K562 (cell line): ENCODE measurements at regions not wholly inside any gene's neighbourhood (a gene's known extent, or its start where the extent isn't known, plus 50 kb on each side); places are given as distances from the start of the nearest gene placed in this dataset.

Source experiments
- BRD4 ChIP-seq: fragments of 200-600 bp; sonication (generic); IDR thresholded peaks from 2 replicates; pipeline ENCODE4 v1.6.1; 2017; ENCODE audit warnings: inconsistent platforms
- DACH1 ChIP-seq: fragments of 450-650 bp; IDR thresholded peaks from 2 replicates; pipeline ENCODE4 v1.6.1; 2018; ENCODE audit not compliant: partially characterized antibody
- FIP1L1 ChIP-seq: fragments of 200-400 bp; formaldehyde crosslinking; IDR thresholded peaks from 2 replicates; pipeline ENCODE4 v1.6.1; 2018; ENCODE audit warnings: mild to moderate bottlenecking, low read depth, low read length; ENCODE audit not compliant: poor library complexity, severe bottlenecking
- GTF2A2 ChIP-seq: IDR thresholded peaks from 2 replicates; pipeline ENCODE4 v1.6.1; 2016; ENCODE audit warnings: mild to moderate bottlenecking, missing genetic modification characterization, missing compliant biosample characterization
- RBBP5 ChIP-seq: fragments of 200-600 bp; sonication (generic); IDR thresholded peaks from 2 replicates; pipeline ENCODE4 v1.6.1; 2012; ENCODE audit warnings: borderline replicate concordance, mild to moderate bottlenecking, low read length, control low read depth, inconsistent platforms; ENCODE audit not compliant: insufficient read depth, poor library complexity, severe bottlenecking
- RFX5 ChIP-seq: IDR thresholded peaks from 2 replicates; pipeline ENCODE4 v1.6.1; 2011; ENCODE audit warnings: low read depth, mild to moderate bottlenecking, improper control_type of control experiment, low read length
- TCF3 ChIP-seq: sonication (generic); formaldehyde crosslinking; IDR thresholded peaks from 2 replicates; pipeline ENCODE4 v1.4.0; 2020; ENCODE audit warnings: mild to moderate bottlenecking, missing genetic modification reagents
- ZKSCAN1 ChIP-seq: fragments of 150-350 bp; IDR thresholded peaks from 2 replicates; pipeline ENCODE4 v1.6.1; 2016; ENCODE audit warnings: low read depth, low read length
- ZNF12 ChIP-seq: sonication (generic); formaldehyde crosslinking; IDR thresholded peaks from 2 replicates; pipeline ENCODE4 v1.4.0; 2020; ENCODE audit warnings: mild to moderate bottlenecking, missing genetic modification reagents
- ZNF224 ChIP-seq: sonication (generic); formaldehyde crosslinking; IDR thresholded peaks from 2 replicates; pipeline ENCODE4 v1.8.0; 2022; ENCODE audit warnings: mild to moderate bottlenecking, missing genetic modification reagents
- ZNF408 ChIP-seq: fragments of 250-450 bp; sonication (Bioruptor Pico); IDR thresholded peaks from 2 replicates; pipeline ENCODE4 v1.4.0; 2020; ENCODE audit warnings: low read depth, mild to moderate bottlenecking, moderate library complexity
- ZNF707 ChIP-seq: fragments of 250-450 bp; sonication (Bioruptor Pico); conservative IDR thresholded peaks from 2 replicates; pipeline ENCODE4 v1.8.0; 2022; ENCODE audit warnings: inconsistent platforms, mild to moderate bottlenecking, moderate library complexity
- ZNF76 ChIP-seq: fragments of 250-450 bp; sonication (Bioruptor Pico); IDR thresholded peaks from 2 replicates; pipeline ENCODE4 v1.4.0; 2020; ENCODE audit warnings: mild to moderate bottlenecking, moderate library complexity, borderline replicate concordance
- TF ChIP-seq, protein P1 (sequence below): sonication (generic); formaldehyde crosslinking; IDR thresholded peaks from 2 replicates; pipeline ENCODE4 v1.8.1; 2023; ENCODE audit warnings: mild to moderate bottlenecking, missing genetic modification reagents
- TF ChIP-seq, protein P2 (sequence below): fragments of 450-650 bp; IDR thresholded peaks from 2 replicates; pipeline ENCODE4 v1.6.1; 2017; ENCODE audit warnings: mild to moderate bottlenecking, moderate library complexity
- TF ChIP-seq, protein P3 (sequence below): sonication (generic); formaldehyde crosslinking; IDR thresholded peaks from 2 replicates; pipeline ENCODE4 v1.8.0; 2022; ENCODE audit warnings: mild to moderate bottlenecking, missing genetic modification reagents
- TF ChIP-seq, protein P4 (sequence below): fragments of 450-650 bp; formaldehyde crosslinking; IDR thresholded peaks from 2 replicates; pipeline ENCODE4 v1.4.0; 2020; ENCODE audit warnings: mild to moderate bottlenecking, mixed read lengths
- TF ChIP-seq, protein P5 (sequence below): sonication (generic); formaldehyde crosslinking; IDR thresholded peaks from 2 replicates; pipeline ENCODE4 v1.8.1; 2023; ENCODE audit warnings: mild to moderate bottlenecking, missing genetic modification reagents

DNA sequence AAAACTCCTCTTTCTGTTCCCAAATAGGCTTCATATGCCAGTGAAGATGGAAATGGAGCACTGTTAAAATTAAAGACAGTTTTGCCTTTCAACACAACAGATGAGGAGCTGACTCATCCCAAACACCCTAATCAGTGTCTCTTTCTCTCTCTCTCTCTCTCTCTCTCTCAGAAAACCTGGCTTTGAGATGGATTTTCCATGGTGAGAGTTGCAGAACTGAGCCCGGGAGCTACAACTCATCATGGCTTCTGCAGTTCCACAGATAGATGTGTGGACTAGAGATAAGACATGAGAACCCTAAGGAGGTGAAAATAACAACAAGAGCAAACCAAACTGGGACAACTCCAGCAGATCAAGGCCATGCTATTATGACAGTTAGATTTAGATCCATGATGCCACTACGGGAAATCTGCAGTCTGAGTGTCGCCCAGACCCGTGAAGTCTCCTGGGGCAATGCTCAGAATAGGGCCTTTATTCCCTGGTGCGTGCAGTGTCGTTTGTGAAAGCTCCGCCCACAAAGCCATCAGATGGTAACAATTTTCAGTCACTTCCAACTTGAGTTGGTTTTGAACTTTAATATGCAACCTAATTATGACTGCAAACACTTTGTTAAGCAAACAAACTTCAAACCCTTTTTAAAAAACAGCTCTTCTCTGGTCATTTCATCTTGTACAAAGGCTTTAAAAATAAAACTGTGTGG, 338.2 kb upstream of the PREP start (continued):
- TF ChIP-seq, protein P1, sequence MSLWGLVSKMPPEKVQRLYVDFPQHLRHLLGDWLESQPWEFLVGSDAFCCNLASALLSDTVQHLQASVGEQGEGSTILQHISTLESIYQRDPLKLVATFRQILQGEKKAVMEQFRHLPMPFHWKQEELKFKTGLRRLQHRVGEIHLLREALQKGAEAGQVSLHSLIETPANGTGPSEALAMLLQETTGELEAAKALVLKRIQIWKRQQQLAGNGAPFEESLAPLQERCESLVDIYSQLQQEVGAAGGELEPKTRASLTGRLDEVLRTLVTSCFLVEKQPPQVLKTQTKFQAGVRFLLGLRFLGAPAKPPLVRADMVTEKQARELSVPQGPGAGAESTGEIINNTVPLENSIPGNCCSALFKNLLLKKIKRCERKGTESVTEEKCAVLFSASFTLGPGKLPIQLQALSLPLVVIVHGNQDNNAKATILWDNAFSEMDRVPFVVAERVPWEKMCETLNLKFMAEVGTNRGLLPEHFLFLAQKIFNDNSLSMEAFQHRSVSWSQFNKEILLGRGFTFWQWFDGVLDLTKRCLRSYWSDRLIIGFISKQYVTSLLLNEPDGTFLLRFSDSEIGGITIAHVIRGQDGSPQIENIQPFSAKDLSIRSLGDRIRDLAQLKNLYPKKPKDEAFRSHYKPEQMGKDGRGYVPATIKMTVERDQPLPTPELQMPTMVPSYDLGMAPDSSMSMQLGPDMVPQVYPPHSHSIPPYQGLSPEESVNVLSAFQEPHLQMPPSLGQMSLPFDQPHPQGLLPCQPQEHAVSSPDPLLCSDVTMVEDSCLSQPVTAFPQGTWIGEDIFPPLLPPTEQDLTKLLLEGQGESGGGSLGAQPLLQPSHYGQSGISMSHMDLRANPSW (CRISPR knock-in tag): no peak
- no peak for TF ChIP-seq GTF2A2 (tag)
- TF ChIP-seq, protein P2, sequence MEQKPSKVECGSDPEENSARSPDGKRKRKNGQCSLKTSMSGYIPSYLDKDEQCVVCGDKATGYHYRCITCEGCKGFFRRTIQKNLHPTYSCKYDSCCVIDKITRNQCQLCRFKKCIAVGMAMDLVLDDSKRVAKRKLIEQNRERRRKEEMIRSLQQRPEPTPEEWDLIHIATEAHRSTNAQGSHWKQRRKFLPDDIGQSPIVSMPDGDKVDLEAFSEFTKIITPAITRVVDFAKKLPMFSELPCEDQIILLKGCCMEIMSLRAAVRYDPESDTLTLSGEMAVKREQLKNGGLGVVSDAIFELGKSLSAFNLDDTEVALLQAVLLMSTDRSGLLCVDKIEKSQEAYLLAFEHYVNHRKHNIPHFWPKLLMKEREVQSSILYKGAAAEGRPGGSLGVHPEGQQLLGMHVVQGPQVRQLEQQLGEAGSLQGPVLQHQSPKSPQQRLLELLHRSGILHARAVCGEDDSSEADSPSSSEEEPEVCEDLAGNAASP: no peak
- peak; percentile 63 for TF ChIP-seq TCF3 (CRISPR knock-in tag)
- no peak for TF ChIP-seq ZNF12 (CRISPR knock-in tag)
- no peak for TF ChIP-seq ZNF224 (CRISPR knock-in tag)
- TF ChIP-seq ZNF76 (CRISPR knock-in tag): no peak
- TF ChIP-seq ZNF408: no peak
- TF ChIP-seq, protein P3, sequence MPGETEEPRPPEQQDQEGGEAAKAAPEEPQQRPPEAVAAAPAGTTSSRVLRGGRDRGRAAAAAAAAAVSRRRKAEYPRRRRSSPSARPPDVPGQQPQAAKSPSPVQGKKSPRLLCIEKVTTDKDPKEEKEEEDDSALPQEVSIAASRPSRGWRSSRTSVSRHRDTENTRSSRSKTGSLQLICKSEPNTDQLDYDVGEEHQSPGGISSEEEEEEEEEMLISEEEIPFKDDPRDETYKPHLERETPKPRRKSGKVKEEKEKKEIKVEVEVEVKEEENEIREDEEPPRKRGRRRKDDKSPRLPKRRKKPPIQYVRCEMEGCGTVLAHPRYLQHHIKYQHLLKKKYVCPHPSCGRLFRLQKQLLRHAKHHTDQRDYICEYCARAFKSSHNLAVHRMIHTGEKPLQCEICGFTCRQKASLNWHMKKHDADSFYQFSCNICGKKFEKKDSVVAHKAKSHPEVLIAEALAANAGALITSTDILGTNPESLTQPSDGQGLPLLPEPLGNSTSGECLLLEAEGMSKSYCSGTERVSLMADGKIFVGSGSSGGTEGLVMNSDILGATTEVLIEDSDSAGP (CRISPR knock-in tag): no peak
- TF ChIP-seq ZNF707 (CRISPR knock-in tag): no peak
- TF ChIP-seq BRD4: no peak
- TF ChIP-seq ZKSCAN1: peak; percentile 75; the same call in 1 of the 2 replicates
- no peak for TF ChIP-seq FIP1L1
- TF ChIP-seq RFX5: no peak
- TF ChIP-seq, protein P4, sequence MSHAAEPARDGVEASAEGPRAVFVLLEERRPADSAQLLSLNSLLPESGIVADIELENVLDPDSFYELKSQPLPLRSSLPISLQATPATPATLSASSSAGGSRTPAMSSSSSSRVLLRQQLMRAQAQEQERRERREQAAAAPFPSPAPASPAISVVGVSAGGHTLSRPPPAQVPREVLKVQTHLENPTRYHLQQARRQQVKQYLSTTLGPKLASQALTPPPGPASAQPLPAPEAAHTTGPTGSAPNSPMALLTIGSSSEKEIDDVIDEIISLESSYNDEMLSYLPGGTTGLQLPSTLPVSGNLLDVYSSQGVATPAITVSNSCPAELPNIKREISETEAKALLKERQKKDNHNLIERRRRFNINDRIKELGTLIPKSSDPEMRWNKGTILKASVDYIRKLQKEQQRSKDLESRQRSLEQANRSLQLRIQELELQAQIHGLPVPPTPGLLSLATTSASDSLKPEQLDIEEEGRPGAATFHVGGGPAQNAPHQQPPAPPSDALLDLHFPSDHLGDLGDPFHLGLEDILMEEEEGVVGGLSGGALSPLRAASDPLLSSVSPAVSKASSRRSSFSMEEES: no peak
- TF ChIP-seq, protein P5, sequence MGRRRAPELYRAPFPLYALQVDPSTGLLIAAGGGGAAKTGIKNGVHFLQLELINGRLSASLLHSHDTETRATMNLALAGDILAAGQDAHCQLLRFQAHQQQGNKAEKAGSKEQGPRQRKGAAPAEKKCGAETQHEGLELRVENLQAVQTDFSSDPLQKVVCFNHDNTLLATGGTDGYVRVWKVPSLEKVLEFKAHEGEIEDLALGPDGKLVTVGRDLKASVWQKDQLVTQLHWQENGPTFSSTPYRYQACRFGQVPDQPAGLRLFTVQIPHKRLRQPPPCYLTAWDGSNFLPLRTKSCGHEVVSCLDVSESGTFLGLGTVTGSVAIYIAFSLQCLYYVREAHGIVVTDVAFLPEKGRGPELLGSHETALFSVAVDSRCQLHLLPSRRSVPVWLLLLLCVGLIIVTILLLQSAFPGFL (CRISPR knock-in tag): no peak
- no peak for TF ChIP-seq RBBP5
- no peak for TF ChIP-seq DACH1
